Upper lobe of right lung (tissue), 1 donor: ENCODE measurements at regions not wholly inside any gene's neighbourhood (a gene's known extent, or its start where the extent isn't known, plus 50 kb on each side); places are given as distances from the start of the nearest gene placed in this dataset.

Source experiments
- ATAC-seq: fragments of 200-7000 bp; cut with Tn5 transposase; one replicate; pipeline ENCODE4 v1.9.1; 2020; ENCODE audit warnings: mild to moderate bottlenecking, moderate library complexity
- DNase-seq: peaks from one replicate; pipeline ENCODE4 v3.0.0-alpha.2; 2020
- H3K27ac ChIP-seq: fragments of 200-600 bp; one replicate; pipeline ENCODE4 v1.8.0; 2022
- H3K27me3 ChIP-seq: fragments of 200-600 bp; one replicate; pipeline ENCODE4 v1.8.0; 2022; ENCODE audit warnings: mild to moderate bottlenecking
- H3K36me3 ChIP-seq: fragments of 200-600 bp; one replicate; pipeline ENCODE4 v1.8.0; 2022
- H3K4me1 ChIP-seq: fragments of 200-600 bp; one replicate; pipeline ENCODE4 v1.8.0; 2022
- H3K4me3 ChIP-seq: fragments of 200-600 bp; one replicate; pipeline ENCODE4 v1.8.0; 2022; ENCODE audit warnings: mild to moderate bottlenecking
- H3K9me3 ChIP-seq: fragments of 200-600 bp; one replicate; pipeline ENCODE4 v1.8.0; 2022
- intact Hi-C: fragments of 100-400 bp; cut with DNase I; formaldehyde crosslinking; loops from one replicate; pipeline ENCODE4 v1.11.0; 2022
- TF ChIP-seq, protein P1 (sequence below): fragments of 200-600 bp; IDR thresholded peaks from one replicate; pipeline ENCODE4 v1.8.0; 2022; ENCODE audit warnings: antibody characterized with exemption
- donor health status: DM: no; HTN: yes; CAD: no; lungs with severe emphysema.

DNA sequence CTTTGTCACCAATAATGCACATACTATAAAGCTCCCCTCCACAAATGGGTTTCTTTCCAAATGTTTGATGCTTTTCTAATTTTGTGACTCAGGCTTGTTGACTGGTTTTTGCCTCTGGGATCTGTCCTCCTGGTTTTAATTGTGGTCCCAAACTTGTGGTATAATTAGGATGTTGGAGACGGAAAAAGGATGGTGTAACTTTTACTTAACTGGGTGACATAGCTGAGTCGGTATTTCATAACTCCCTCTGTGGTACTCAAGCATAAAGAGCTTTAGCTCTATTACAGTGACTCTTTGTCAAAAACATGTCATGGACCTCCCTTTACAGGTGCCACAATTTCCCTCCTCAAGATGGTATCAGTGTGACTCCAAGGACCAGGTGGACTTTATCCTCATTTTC is 119.7 kb upstream of the RBPJ start:
- no peak overlapping the region for H3K4me3 ChIP-seq
- DNase-seq (no peak), ATAC-seq (no peak)
- intact Hi-C loops = no loop called here
- no peaks in the 10 kb centered on the region for H3K27me3 ChIP-seq
- H3K27ac ChIP-seq = no peak overlapping the region
- H3K36me3 ChIP-seq = no peaks in the 10 kb centered on the region
- H3K9me3 ChIP-seq = no peaks in the 10 kb centered on the region
- TF ChIP-seq, protein P1, sequence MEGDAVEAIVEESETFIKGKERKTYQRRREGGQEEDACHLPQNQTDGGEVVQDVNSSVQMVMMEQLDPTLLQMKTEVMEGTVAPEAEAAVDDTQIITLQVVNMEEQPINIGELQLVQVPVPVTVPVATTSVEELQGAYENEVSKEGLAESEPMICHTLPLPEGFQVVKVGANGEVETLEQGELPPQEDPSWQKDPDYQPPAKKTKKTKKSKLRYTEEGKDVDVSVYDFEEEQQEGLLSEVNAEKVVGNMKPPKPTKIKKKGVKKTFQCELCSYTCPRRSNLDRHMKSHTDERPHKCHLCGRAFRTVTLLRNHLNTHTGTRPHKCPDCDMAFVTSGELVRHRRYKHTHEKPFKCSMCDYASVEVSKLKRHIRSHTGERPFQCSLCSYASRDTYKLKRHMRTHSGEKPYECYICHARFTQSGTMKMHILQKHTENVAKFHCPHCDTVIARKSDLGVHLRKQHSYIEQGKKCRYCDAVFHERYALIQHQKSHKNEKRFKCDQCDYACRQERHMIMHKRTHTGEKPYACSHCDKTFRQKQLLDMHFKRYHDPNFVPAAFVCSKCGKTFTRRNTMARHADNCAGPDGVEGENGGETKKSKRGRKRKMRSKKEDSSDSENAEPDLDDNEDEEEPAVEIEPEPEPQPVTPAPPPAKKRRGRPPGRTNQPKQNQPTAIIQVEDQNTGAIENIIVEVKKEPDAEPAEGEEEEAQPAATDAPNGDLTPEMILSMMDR = no peak
- no peaks in the 10 kb centered on the region for H3K4me1 ChIP-seq

DNA sequence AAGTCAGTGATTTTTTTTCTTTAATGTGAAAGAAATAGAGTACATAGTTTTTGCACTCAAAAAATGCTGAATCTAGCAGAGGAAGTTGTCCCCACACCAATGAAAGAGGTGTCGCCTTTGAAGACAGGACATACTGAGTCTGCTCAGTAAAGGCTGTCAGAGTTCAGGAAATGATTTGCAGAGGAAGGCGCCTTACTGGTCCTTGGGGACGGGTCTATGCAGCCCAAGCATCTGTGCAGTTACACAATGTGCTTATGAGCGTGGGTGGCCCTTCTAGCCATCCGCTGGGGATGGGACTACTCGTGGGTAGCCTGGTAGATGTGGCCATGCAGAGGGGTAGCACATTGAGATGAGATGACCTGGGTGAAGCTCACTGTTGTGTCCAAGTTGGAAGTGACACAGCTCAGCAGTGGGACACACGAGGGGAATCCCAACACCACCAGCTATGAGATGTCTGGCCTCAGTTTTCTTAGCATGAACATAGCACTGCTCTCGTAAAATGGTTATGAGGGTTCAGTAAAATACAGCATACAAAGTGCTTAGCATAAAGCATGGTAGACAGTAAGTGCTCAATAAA is 116.5 kb upstream of the RBPJ start:
- Histone ChIP-seq H3K9me3 (no peaks in the 10 kb centered on the region), H3K4me1 (no peaks in the 10 kb centered on the region), H3K27ac (no peak overlapping the region), H3K27me3 (no peaks in the 10 kb centered on the region), H3K4me3 (no peak overlapping the region), H3K36me3 (no peaks in the 10 kb centered on the region)
- DNase-seq = no peak
- ATAC-seq = peak; percentile 23
- TF ChIP-seq, protein P1 = no peak
- intact Hi-C loops = no loop called here

DNA sequence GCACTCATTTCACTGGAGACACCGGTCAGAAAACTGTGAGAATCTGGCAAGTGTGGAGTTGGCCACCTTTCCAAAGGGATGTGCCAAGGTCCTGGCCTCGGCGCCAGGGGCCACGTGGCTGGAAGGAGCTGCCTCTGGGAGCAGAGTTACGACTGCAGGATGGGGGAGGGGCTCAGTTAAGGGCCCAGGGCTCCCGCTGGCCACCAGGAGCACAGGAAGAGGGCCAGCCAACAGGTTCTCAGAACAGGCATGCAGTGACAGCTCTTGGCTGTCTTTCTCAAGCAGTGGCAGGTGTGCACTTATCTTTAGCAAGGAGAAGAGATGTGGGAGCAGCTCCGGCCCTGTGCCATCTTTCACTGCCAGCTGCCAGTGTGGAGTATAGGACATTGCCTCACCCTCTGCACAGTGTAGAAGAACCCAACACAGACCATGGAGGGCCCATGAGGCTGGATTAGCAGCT is 115.9 kb upstream of the RBPJ start:
- no peak for ATAC-seq

DNA sequence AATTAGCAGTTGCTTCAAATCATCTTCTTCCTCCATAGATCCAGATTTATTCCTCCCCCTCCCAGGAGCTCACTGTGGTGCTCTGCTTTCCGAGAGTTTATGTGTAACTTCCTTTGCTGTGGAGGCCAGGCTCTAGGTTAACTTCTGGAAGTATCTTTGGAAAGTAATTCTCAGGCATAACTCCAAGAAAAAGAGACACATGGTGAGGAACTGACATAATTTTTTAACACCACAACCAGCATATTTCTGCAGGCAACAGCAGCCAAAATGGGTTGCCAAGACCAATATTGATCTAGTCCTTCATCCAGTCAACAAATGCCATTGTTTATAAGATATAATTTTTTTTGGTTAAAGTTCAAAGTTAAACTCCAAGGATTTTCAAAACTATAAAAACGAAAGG is 114.5 kb upstream of the RBPJ start:
- Histone ChIP-seq H3K4me3 (no peak overlapping the region), H3K9me3 (no peaks in the 10 kb centered on the region), H3K4me1 (no peaks in the 10 kb centered on the region), H3K27me3 (no peaks in the 10 kb centered on the region), H3K36me3 (no peaks in the 10 kb centered on the region), H3K27ac (no peak overlapping the region)
- ATAC-seq (no peak), DNase-seq (no peak)
- intact Hi-C loops = no loop called here
- TF ChIP-seq, protein P1 = no peak

More for the DNA sequence above, 115.9 kb upstream of the RBPJ start:
- TF ChIP-seq, protein P1 = no peak
- Histone ChIP-seq H3K4me3 (no peak overlapping the region), H3K9me3 (no peaks in the 10 kb centered on the region), H3K4me1 (no peaks in the 10 kb centered on the region), H3K36me3 (no peaks in the 10 kb centered on the region), H3K27me3 (no peaks in the 10 kb centered on the region), H3K27ac (no peak overlapping the region)
- intact Hi-C loops = no loop called here
- no peak for DNase-seq

DNA sequence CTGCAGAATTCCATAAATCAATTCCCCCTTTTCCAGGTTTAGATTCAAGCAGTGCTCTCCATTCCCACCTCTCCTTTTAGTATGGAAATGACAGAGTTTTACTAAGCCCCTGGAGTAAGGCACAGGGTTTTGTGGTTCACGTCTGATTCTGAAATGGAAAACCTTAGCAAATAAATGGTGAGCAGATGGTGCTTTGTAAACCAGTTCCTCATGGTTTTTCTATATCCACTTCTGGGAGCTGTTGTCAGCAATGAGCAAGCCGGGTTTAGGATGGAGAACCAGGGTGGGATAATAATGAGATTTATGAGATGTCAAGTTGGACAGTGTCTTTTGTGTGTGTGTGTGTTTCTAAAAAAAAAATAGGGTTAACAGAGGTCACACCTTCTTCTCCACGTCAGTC is 113.8 kb upstream of the RBPJ start:
- intact Hi-C loops = no loop called here

More for the DNA sequence above, 113.8 kb upstream of the RBPJ start:
- Histone ChIP-seq H3K9me3 (no peaks in the 10 kb centered on the region), H3K4me3 (no peak overlapping the region), H3K4me1 (no peaks in the 10 kb centered on the region), H3K27me3 (no peaks in the 10 kb centered on the region), H3K27ac (no peak overlapping the region), H3K36me3 (no peaks in the 10 kb centered on the region)
- no peak for ATAC-seq
- TF ChIP-seq, protein P1 = no peak
- DNase-seq = no peak
